ENCODE measurements at regions not wholly inside any gene's neighbourhood (a gene's known extent, or its start where the extent isn't known, plus 50 kb on each side); places are given as distances from the start of the nearest gene placed in this dataset.

- no peak for DNase-seq (ENCODE audit: low spot score)
- no peak for TF ChIP-seq CTCF (IDR thresholded peaks at IDR 0.05; ENCODE audit: extremely low read depth, missing control alignments)
Observed at GRCh38 chr10:130416334-130417150, 280.4 kb downstream of the GLRX3 start.

GRCh38 chr10:130418731-130419130, 282.5 kb downstream of the GLRX3 start:
- DNase-seq (ENCODE audit: low spot score): no peak
- TF ChIP-seq CTCF (IDR thresholded peaks at IDR 0.05; ENCODE audit: extremely low read depth, missing control alignments): no peak

- no peak for DNase-seq (ENCODE audit: low spot score)
- TF ChIP-seq CTCF (IDR thresholded peaks at IDR 0.05; ENCODE audit: extremely low read depth, missing control alignments): no peak
Observed at GRCh38 chr10:130421909-130422308, 285.7 kb downstream of the GLRX3 start.

GRCh38 chr10:130422366-130423324, 286.5 kb downstream of the GLRX3 start:
- TF ChIP-seq CTCF (IDR thresholded peaks at IDR 0.05; ENCODE audit: extremely low read depth, missing control alignments): no peak
- DNase-seq (ENCODE audit: low spot score): no peak

GRCh38 chr10:130423455-130424305, 287.5 kb downstream of the GLRX3 start:
- no peak for TF ChIP-seq CTCF (IDR thresholded peaks at IDR 0.05; ENCODE audit: extremely low read depth, missing control alignments)
- no peak for DNase-seq (ENCODE audit: low spot score)

- no peak for DNase-seq (ENCODE audit: low spot score)
- TF ChIP-seq CTCF (IDR thresholded peaks at IDR 0.05; ENCODE audit: extremely low read depth, missing control alignments): no peak
Observed at GRCh38 chr10:130424418-130424817, 288.2 kb downstream of the GLRX3 start.
